Keratinocyte (primary cell): ENCODE measurements at regions not wholly inside any gene's neighbourhood (a gene's known extent, or its start where the extent isn't known, plus 50 kb on each side); places are given as distances from the start of the nearest gene placed in this dataset.

Source experiments
- DNase-seq: peaks from one replicate; pipeline ENCODE4 v3.0.0-alpha.2; 2011; ENCODE audit warnings: low read depth, missing footprints, low spot score
- FAIRE-seq: peaks from 2 replicates; lab custom pipeline; 2011; peaks lifted over from hg19 to GRCh38; lab: Jason Lieb, UNC
- H2AFZ ChIP-seq: 2 replicates; pipeline ENCODE4 v1.6.0; 2012; ENCODE audit warnings: low read length, control low read depth, inconsistent platforms; ENCODE audit not compliant: control insufficient read depth
- H3K27ac ChIP-seq: 2 replicates; pipeline ENCODE4 v1.5.1; 2011; ENCODE audit warnings: low read length; ENCODE audit not compliant: control insufficient read depth, insufficient read depth
- H3K27me3 ChIP-seq: 3 replicates; pipeline ENCODE4 v1.6.0; 2011; ENCODE audit warnings: low read length; ENCODE audit not compliant: control insufficient read depth, insufficient read depth; ENCODE audit errors: extremely low read depth
- H3K36me3 ChIP-seq, 2 experiments: 2 replicates in 1 of 2; 3 replicates in 1 of 2; pipeline ENCODE4 v1.5.1; 2011; ENCODE audit warnings: low read length in 2 of 2, mild to moderate bottlenecking in 1 of 2; ENCODE audit not compliant: control insufficient read depth in 2 of 2, insufficient read depth in 2 of 2; ENCODE audit errors: extremely low read depth in 1 of 2
- H3K4me1 ChIP-seq: 3 replicates; pipeline ENCODE4 v1.5.1; 2011; ENCODE audit warnings: low read length; ENCODE audit not compliant: control insufficient read depth, insufficient read depth; ENCODE audit errors: extremely low read depth
- H3K4me2 ChIP-seq: 3 replicates; pipeline ENCODE4 v1.6.0; 2011; ENCODE audit warnings: low read depth, low read length; ENCODE audit not compliant: control insufficient read depth, insufficient read depth; ENCODE audit errors: extremely low read depth
- H3K4me3 ChIP-seq, 3 experiments: fragments of 200-600 bp in 1 of 3; sonication (generic) in 1 of 3; 2 replicates in 2 of 3; 3 replicates in 1 of 3; pipeline ENCODE4 v1.5.1; 2011 to 2016; ENCODE audit warnings: low read length in 3 of 3, mild to moderate bottlenecking in 3 of 3, control low read depth in 2 of 3, inconsistent platforms in 1 of 3, low read depth in 1 of 3, mixed read lengths in 1 of 3, mixed run types in 1 of 3, moderate library complexity in 1 of 3; ENCODE audit not compliant: control insufficient read depth in 2 of 3, insufficient read depth in 2 of 3; ENCODE audit errors: extremely low read depth in 1 of 3
- H3K79me2 ChIP-seq: 2 replicates; pipeline ENCODE4 v1.6.0; 2012; ENCODE audit warnings: low read length; ENCODE audit not compliant: control insufficient read depth, insufficient read depth
- H3K9ac ChIP-seq: 3 replicates; pipeline ENCODE4 v1.6.0; 2011; ENCODE audit warnings: low read length; ENCODE audit not compliant: control insufficient read depth, insufficient read depth; ENCODE audit errors: extremely low read depth
- H3K9me1 ChIP-seq: 3 replicates; pipeline ENCODE4 v1.6.0; 2011; ENCODE audit warnings: low read length; ENCODE audit not compliant: control insufficient read depth, insufficient read depth; ENCODE audit errors: extremely low read depth
- H3K9me3 ChIP-seq: 2 replicates; pipeline ENCODE4 v1.5.1; 2012; ENCODE audit warnings: low read depth, low read length; ENCODE audit not compliant: control insufficient read depth
- H4K20me1 ChIP-seq: 3 replicates; pipeline ENCODE4 v1.6.0; 2011; ENCODE audit warnings: low read length; ENCODE audit not compliant: control insufficient read depth, insufficient read depth; ENCODE audit errors: extremely low read depth
- CTCF ChIP-seq, 3 experiments: IDR thresholded peaks in 1 of 3; conservative IDR thresholded peaks in 1 of 3; optimal IDR thresholded peaks in 1 of 3; 2 replicates in 2 of 3; 3 replicates in 1 of 3; pipeline versions ENCODE3 to v1.5.1; 2011; ENCODE audit warnings: low read length in 3 of 3, mild to moderate bottlenecking in 3 of 3, moderate library complexity in 2 of 3, control low read depth in 1 of 3, inconsistent platforms in 1 of 3; ENCODE audit not compliant: insufficient read depth in 2 of 3; ENCODE audit errors: extremely low read depth in 1 of 3
- EZH2 ChIP-seq: IDR thresholded peaks from one replicate; pipeline ENCODE4 v1.6.1; 2012; ENCODE audit warnings: inconsistent platforms, mild to moderate bottlenecking, low read length, moderate library complexity
- dilution Hi-C: fragments of 300-500 bp; cut with MboI; formaldehyde crosslinking; loops from one replicate; pipeline ENCODE4 v1.7.0; 2020; ENCODE audit warnings: low sequenced_read_pairs; ENCODE audit not compliant: extremely low pct_ligation_motif_present

GRCh38 chr14:66341239-66341638, 144.9 kb upstream of the CCDC196 start:
- Histone ChIP-seq H3K27me3 (no peaks in the 10 kb centered on the region), H3K9me3 (no peaks in the 10 kb centered on the region), H3K4me3 (no peak overlapping the region), H3K79me2 (no peaks in the 10 kb centered on the region), H3K4me2 (no peak overlapping the region), H3K9me1 (no peaks in the 10 kb centered on the region), H3K9ac (no peak overlapping the region), H3K36me3 (no peaks in the 10 kb centered on the region), H3K27ac (no peak overlapping the region), H4K20me1 (no peaks in the 10 kb centered on the region), H2AFZ (no peak overlapping the region), H3K4me1 (no peaks in the 10 kb centered on the region)
- DNase-seq (no peak), FAIRE-seq (no peak)
- TF ChIP-seq CTCF (optimal IDR thresholded peaks at IDR 0.05 in 1 of 3, IDR thresholded peaks at IDR 0.05 in 1 of 3, conservative IDR thresholded peaks at IDR 0.05 in 1 of 3; ENCODE audit: extremely low read depth in 1 of 3, insufficient read depth in 2 of 3, low read length in 3 of 3), result no peak
- TF ChIP-seq EZH2, result no peak
- dilution Hi-C loops, result no loop called here

- no peak overlapping the region for H3K4me2 ChIP-seq
- no peaks in the 10 kb centered on the region for H3K36me3 ChIP-seq
- H3K79me2 ChIP-seq, result no peaks in the 10 kb centered on the region
- H3K4me3 ChIP-seq, result no peak overlapping the region
- DNase-seq, result no peak
- no peak for FAIRE-seq
- H4K20me1 ChIP-seq, result no peaks in the 10 kb centered on the region
- no peak overlapping the region for H2AFZ ChIP-seq
- no peaks in the 10 kb centered on the region for H3K27me3 ChIP-seq
- H3K9me3 ChIP-seq, result no peaks in the 10 kb centered on the region
- H3K9me1 ChIP-seq, result no peaks in the 10 kb centered on the region
- dilution Hi-C loops, result no loop called here
- no peaks in the 10 kb centered on the region for H3K4me1 ChIP-seq
- TF ChIP-seq CTCF (optimal IDR thresholded peaks at IDR 0.05 in 1 of 3, IDR thresholded peaks at IDR 0.05 in 1 of 3, conservative IDR thresholded peaks at IDR 0.05 in 1 of 3; ENCODE audit: extremely low read depth in 1 of 3, insufficient read depth in 2 of 3, low read length in 3 of 3), result no peak
- no peak for TF ChIP-seq EZH2
- no peak overlapping the region for H3K9ac ChIP-seq
- H3K27ac ChIP-seq, result no peak overlapping the region
Measured at GRCh38 chr14:66345986-66346385, 140.2 kb upstream of the CCDC196 start.
